ENCODE measurements at regions not wholly inside any gene's neighbourhood (a gene's known extent, or its start where the extent isn't known, plus 50 kb on each side); places are given as distances from the start of the nearest gene placed in this dataset.

DNA sequence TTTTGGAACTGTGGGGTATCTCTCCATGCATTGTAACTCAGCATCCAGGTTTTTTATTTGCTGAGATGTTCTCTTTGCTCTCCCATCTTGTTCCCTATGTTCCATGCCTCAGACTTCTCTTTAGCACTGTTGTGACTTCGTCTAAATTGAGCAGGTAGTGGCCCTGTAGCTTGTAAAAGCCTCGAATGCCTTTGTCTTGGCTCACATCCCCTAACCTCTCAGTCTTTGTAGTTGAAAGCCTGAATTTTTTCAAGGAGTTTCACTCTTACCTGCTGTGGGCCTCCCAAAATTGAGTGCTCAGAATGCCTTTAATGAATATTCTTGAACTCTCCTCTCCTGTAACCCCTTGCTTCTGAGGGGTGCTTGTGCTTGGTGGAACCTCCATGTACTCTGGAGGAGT, 1137.3 kb downstream of the REEP3 start:
- TF ChIP-seq, protein P1, sequence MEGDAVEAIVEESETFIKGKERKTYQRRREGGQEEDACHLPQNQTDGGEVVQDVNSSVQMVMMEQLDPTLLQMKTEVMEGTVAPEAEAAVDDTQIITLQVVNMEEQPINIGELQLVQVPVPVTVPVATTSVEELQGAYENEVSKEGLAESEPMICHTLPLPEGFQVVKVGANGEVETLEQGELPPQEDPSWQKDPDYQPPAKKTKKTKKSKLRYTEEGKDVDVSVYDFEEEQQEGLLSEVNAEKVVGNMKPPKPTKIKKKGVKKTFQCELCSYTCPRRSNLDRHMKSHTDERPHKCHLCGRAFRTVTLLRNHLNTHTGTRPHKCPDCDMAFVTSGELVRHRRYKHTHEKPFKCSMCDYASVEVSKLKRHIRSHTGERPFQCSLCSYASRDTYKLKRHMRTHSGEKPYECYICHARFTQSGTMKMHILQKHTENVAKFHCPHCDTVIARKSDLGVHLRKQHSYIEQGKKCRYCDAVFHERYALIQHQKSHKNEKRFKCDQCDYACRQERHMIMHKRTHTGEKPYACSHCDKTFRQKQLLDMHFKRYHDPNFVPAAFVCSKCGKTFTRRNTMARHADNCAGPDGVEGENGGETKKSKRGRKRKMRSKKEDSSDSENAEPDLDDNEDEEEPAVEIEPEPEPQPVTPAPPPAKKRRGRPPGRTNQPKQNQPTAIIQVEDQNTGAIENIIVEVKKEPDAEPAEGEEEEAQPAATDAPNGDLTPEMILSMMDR (IDR thresholded peaks at IDR 0.05): no peak
- TF ChIP-seq EZH2phosphoT487 (IDR thresholded peaks at IDR 0.05) (no peak), EZH2 (IDR thresholded peaks at IDR 0.05) (no peak)

Measured in neural progenitor cell (in vitro differentiated cells).